Adrenal gland (tissue), 9 donors: ENCODE measurements at regions not wholly inside any gene's neighbourhood (a gene's known extent, or its start where the extent isn't known, plus 50 kb on each side); places are given as distances from the start of the nearest gene placed in this dataset.

ENCODE experiments used
- DNase-seq, 7 donors: peaks; one replicate each; pipeline ENCODE4 v3.0.0-alpha.2; 2019 to 2020
- H3K27ac ChIP-seq, 5 donors: fragments of 200-600 bp; sonication (generic) in 4 of 5; 1 replicate in 3 of 5; 2 replicates in 2 of 5; pipeline versions ENCODE4 v1.5.1 to v1.8.0; 2016 to 2020; ENCODE audit warnings: mild to moderate bottlenecking in 1 of 5
- H3K27me3 ChIP-seq: fragments of 200-600 bp; 2 replicates; pipeline ENCODE4 v1.8.0; 2021
- H3K36me3 ChIP-seq, 2 donors: fragments of 200-600 bp; replicated peaks in 1 of 2; 1 replicate in 1 of 2; 2 replicates in 1 of 2; pipeline versions ENCODE4 v1.5.1 to v1.8.0; 2018 to 2022
- H3K4me1 ChIP-seq, 2 donors: fragments of 200-600 bp; replicated peaks in 1 of 2; 1 replicate in 1 of 2; 2 replicates in 1 of 2; pipeline versions ENCODE4 v1.5.1 to v1.8.0; 2018 to 2021
- H3K4me3 ChIP-seq, 4 donors: fragments of 200-600 bp; sonication (generic) in 3 of 4; one replicate each; pipeline ENCODE4 v1.5.1; 2016 to 2018
- H3K9me3 ChIP-seq, 3 donors: fragments of 200-600 bp; sonication (generic) in 1 of 3; replicated peaks in 1 of 3; 1 replicate in 2 of 3; 2 replicates in 1 of 3; pipeline versions ENCODE4 v1.5.1 to v1.8.0; 2016 to 2021
- POLR2A ChIP-seq, 2 donors: fragments of 450-650 bp; IDR thresholded peaks; one replicate each; pipeline ENCODE4 v1.6.1; 2017; ENCODE audit warnings: antibody characterized with exemption in 2 of 2, mild to moderate bottlenecking in 2 of 2, moderate library complexity in 1 of 2
- WGBS, 4 donors: extraction: QIAGEN DNeasy Blood & Tissue Kit in 2 of 4; methylation state at CpG; one replicate each; pipeline versions ENCODE4 v1.1.5 to v1.1.7; 2013 to 2017; 5-methylcytosine and 5-hydroxymethylcytosine counted together
- intact Hi-C, 2 donors: fragments of 100-400 bp; cut with DNase I; formaldehyde crosslinking; loops; one replicate each; pipeline versions ENCODE4 v1.14.1 to v1.15.0; 2022 to 2023
- TF ChIP-seq, protein P1 (sequence below), 6 experiments: fragments of 450-650 bp in 4 of 6; fragments of 200-600 bp in 2 of 6; sonication (generic) in 1 of 6; IDR thresholded peaks; 1 replicate in 5 of 6; 2 replicates in 1 of 6; pipeline versions ENCODE4 v1.5.1 to v1.8.0; 2016 to 2021; ENCODE audit warnings: antibody characterized with exemption in 6 of 6, mild to moderate bottlenecking in 2 of 6, moderate library complexity in 1 of 6
- donor health status: healthy with polysubstance abuse.
- donor health status: Bipolar disorder and iron deficiency.
- donor health status: DM: yes; HTN: yes; CAD: no.
- donor health status: DM: no; HTN: no; CAD: no.
- donor health status: DM: no; HTN: no; CAD: no.

DNA sequence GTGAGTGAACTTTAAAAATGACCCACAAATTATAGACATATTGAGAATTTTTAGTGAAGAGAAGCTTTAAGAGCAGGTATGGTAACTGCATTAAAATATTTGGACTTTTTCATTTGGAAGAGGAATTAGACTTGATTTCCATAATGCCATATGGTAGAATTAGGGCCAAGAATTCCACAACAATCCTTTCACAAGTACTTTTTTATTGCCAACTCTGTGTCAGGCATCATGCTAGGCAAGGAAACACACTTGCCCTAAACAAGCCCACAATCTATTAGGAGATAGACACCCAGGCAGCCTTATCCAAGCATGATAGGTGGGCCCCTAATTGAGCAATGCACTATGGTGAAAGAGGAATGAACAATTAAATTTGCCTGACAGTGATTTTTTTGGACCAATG, 353.0 kb downstream of the TGFB2 start:
- Histone ChIP-seq H3K27me3 (no peaks in the 10 kb centered on the region), H3K9me3 (no peaks in the 10 kb centered on the region), H3K36me3 (no peaks in the 10 kb centered on the region), H3K27ac (no peak overlapping the region), H3K4me1 (no peaks in the 10 kb centered on the region), H3K4me3 (no peak overlapping the region)
- intact Hi-C loops = no loop called here
- TF ChIP-seq, protein P1, sequence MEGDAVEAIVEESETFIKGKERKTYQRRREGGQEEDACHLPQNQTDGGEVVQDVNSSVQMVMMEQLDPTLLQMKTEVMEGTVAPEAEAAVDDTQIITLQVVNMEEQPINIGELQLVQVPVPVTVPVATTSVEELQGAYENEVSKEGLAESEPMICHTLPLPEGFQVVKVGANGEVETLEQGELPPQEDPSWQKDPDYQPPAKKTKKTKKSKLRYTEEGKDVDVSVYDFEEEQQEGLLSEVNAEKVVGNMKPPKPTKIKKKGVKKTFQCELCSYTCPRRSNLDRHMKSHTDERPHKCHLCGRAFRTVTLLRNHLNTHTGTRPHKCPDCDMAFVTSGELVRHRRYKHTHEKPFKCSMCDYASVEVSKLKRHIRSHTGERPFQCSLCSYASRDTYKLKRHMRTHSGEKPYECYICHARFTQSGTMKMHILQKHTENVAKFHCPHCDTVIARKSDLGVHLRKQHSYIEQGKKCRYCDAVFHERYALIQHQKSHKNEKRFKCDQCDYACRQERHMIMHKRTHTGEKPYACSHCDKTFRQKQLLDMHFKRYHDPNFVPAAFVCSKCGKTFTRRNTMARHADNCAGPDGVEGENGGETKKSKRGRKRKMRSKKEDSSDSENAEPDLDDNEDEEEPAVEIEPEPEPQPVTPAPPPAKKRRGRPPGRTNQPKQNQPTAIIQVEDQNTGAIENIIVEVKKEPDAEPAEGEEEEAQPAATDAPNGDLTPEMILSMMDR (IDR thresholded peaks at IDR 0.05) = no peak
- no peak for TF ChIP-seq POLR2A (IDR thresholded peaks at IDR 0.05)
- DNase-seq = no peak

DNA sequence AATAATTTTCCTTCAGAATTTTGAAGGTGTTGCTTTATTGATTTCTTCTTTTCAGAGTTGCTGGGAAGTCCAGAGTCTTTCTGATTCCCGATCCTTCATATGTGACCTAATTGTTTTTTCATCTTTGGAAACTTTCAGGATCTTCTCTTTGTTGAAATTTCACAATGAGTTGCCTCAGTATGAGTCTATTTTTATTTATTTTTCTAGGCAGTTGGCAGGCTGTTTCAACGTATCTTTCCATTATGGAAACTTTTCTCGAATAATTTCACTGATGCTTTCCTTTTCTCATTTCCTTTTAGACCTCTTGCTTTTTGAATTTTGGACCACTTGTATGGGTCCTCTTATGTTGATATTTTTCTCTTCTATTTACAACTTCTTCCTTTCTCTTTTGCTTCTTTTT, 354.3 kb downstream of the TGFB2 start:
- H3K9me3 ChIP-seq = no peaks in the 10 kb centered on the region
- H3K4me1 ChIP-seq = no peaks in the 10 kb centered on the region
- H3K27ac ChIP-seq = no peak overlapping the region
- H3K36me3 ChIP-seq = no peaks in the 10 kb centered on the region
- no peak overlapping the region for H3K4me3 ChIP-seq
- DNase-seq = no peak
- H3K27me3 ChIP-seq = no peaks in the 10 kb centered on the region
- intact Hi-C loops = no loop called here
- TF ChIP-seq, protein P1 (IDR thresholded peaks at IDR 0.05) = no peak
- no peak for TF ChIP-seq POLR2A (IDR thresholded peaks at IDR 0.05)
- WGBS, 4 donors = 70 to 81% (median 74%) methylated on average over 3 of the region's 3 CpGs

DNA sequence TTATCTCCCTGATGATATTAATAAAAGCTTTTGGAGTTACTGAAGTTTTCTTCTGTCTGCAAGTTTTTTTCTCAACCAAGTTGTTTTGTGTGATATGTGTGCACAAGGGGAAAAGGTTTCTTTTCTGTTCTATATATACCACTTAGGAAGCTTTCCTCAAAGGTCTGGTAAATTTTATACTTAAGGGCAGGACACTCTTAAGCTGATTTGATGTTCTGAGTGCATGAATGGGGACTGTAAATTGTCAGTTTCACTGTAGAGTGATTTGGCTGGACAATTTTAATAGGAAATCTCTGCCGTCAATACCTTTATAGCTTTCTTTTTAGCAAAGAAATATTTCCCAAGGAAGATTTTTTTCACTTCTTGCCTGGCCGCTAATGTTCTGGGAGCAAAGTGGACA, 354.7 kb downstream of the TGFB2 start:
- Histone ChIP-seq H3K4me1 (no peaks in the 10 kb centered on the region), H3K36me3 (no peaks in the 10 kb centered on the region), H3K9me3 (no peaks in the 10 kb centered on the region), H3K4me3 (no peak overlapping the region), H3K27ac (no peak overlapping the region), H3K27me3 (no peaks in the 10 kb centered on the region)
- TF ChIP-seq POLR2A (IDR thresholded peaks at IDR 0.05) = no peak
- TF ChIP-seq, protein P1 (IDR thresholded peaks at IDR 0.05) = no peak
- no peak for DNase-seq
- 81 to 88% (median 84%) methylated on average over 2 of the region's 2 CpGs for WGBS, 4 donors
- intact Hi-C loops = no loop called here

DNA sequence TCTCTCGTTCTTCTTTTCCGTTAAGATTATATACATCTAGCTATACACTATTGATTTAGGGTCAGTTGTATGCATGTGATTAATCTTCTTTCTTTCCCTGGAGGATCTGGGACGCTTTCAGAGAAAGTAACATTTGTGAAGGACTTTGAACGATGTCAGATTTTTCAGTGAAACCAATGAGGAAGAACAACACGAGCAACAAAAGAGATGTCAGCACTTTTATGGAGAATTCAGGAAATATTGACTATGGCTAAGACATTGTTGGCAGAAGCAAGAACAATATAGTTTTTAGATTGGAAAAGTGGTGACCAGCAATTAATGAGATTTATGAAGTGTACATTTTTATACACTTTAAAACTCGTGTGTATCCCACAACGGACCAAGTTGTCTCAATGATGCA, 355.5 kb downstream of the TGFB2 start:
- TF ChIP-seq, protein P1 (IDR thresholded peaks at IDR 0.05) = no peak
- no peak for TF ChIP-seq POLR2A (IDR thresholded peaks at IDR 0.05)
- no peak overlapping the region for H3K27ac ChIP-seq
- 68 to 80% (median 75%) methylated on average over 7 of the region's 7 CpGs for WGBS, 4 donors

More for the DNA sequence above, 355.5 kb downstream of the TGFB2 start:
- Histone ChIP-seq H3K27me3 (no peaks in the 10 kb centered on the region), H3K4me3 (no peak overlapping the region), H3K9me3 (no peaks in the 10 kb centered on the region), H3K4me1 (no peaks in the 10 kb centered on the region), H3K36me3 (no peaks in the 10 kb centered on the region)
- intact Hi-C loops = no loop called here
- DNase-seq = no peak
